ACHN (cell line): ENCODE measurements at regions not wholly inside any gene's neighbourhood (a gene's known extent, or its start where the extent isn't known, plus 50 kb on each side); places are given as distances from the start of the nearest gene placed in this dataset.

Experiments used
- DNase-seq: peaks from one replicate; pipeline ENCODE4 v3.0.0-alpha.2; 2015
- in situ Hi-C: cut with HindIII; loops from 2 replicates; pipeline ENCODE4 v1.10.0; 2017; ENCODE audit warnings: low sequenced_read_pairs, low pct_ligation_motif_present, low pct_unique_long_range_greater_than_20kb

GRCh38 chr12:43665091-43665490 lies 93.5 kb downstream of the PUS7L start:
- no peak for DNase-seq
- in situ Hi-C loops, result no loop called here

DNA sequence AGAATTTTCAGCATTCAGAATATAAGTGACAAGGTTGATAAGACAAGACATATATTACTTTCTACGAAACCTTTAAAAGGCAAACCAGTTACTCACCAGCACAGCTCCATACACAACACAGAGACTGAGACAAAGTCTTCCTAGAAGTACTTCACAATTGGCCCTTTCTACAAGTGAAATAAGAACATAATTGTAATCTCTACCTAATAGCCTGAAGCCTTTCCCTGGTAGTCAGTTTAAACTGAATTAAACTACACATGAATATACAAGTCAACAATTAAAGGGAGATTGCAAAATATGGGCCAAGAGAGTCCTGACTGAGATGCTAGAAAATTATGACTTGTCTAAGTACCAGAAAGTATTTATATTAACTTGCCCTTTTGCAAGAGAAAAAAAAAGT lies 95.9 kb downstream of the PUS7L start:
- in situ Hi-C loops, result no loop called here

GRCh38 chr12:43655586-43655985 lies 103.0 kb downstream of the PUS7L start:
- in situ Hi-C loops, result no loop called here
- peak; percentile 15 for DNase-seq

More for the DNA sequence above, 95.9 kb downstream of the PUS7L start:
- no peak for DNase-seq

DNA sequence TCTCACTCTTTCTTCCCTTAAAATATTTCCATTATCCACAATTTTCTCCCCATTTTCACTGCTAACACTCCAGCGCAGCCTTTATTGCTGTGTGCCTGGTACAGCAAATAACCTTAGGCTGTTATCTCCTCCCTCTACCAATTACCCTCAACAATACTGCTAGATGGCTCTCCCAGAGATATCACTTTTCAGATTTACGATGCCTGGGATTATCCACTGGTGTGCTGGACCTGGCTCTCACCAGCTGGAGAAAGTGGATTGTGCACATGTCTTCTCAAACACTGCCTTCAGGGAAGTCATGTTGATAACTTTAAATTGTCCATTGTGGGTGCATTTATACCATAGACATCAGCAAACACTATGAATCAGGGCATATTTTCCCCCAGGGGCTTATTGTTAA lies 101.9 kb upstream of the ADAMTS20 start:
- in situ Hi-C loops, result no loop called here
- no peak for DNase-seq

- no peak for DNase-seq
- in situ Hi-C loops, result no loop called here
These were observed 101.4 kb upstream of the ADAMTS20 start for GRCh38 chr12:43653289-43653915.

DNA sequence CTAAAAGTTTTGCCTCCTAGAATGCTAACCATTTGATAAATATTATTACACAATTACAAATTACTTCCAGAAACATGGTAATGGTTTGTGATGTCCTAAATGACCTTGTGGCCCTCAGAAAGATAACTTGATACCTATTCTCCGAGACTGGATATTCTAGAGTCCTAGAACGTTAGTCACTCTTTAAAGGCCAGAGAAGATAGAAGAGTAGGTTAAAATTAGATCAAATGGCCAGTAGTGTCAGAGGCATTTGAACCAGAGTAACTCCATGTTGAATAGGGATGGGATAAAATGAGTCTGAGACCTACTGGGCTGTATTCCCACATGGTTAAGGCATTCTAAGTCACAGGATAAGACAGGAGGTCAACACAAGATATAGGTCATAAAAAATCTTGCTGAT lies 96.6 kb upstream of the ADAMTS20 start:
- in situ Hi-C loops, result no loop called here
- no peak for DNase-seq

- DNase-seq, result no peak
- in situ Hi-C loops, result no loop called here
These were observed 86.8 kb upstream of the ADAMTS20 start for GRCh38 chr12:43638806-43639205.

GRCh38 chr12:43636725-43637463 lies 84.9 kb upstream of the ADAMTS20 start:
- no peak for DNase-seq
- in situ Hi-C loops, result no loop called here

GRCh38 chr12:43621262-43621661 lies 69.3 kb upstream of the ADAMTS20 start:
- no peak for DNase-seq
- in situ Hi-C loops, result no loop called here

- in situ Hi-C loops, result no loop called here
- DNase-seq, result no peak
These were observed 50.7 kb upstream of the ADAMTS20 start for GRCh38 chr12:43602738-43603137.
